Hepatic stellate cell (primary cell): ENCODE measurements at regions not wholly inside any gene's neighbourhood (a gene's known extent, or its start where the extent isn't known, plus 50 kb on each side); places are given as distances from the start of the nearest gene placed in this dataset.
A peak's percentile ranks its signal among the peaks of the same experiment; 100 is the strongest.

Experiments used
- DNase-seq: peaks from one replicate; pipeline ENCODE4 v3.0.0; 2011; ENCODE audit warnings: low spot score

GRCh38 chr9:22285066-22285465 is 161.6 kb upstream of the DMRTA1 start:
- no peak for DNase-seq

GRCh38 chr9:22286661-22287060 is 160.0 kb upstream of the DMRTA1 start:
- no peak for DNase-seq

GRCh38 chr9:22288661-22289060 is 158.0 kb upstream of the DMRTA1 start:
- no peak for DNase-seq

- DNase-seq, result peak; percentile 6
Observed at GRCh38 chr9:22307013-22307711, 139.5 kb upstream of the DMRTA1 start.

GRCh38 chr9:22308177-22308576 is 138.4 kb upstream of the DMRTA1 start:
- DNase-seq, result no peak

- DNase-seq, result no peak
Observed at GRCh38 chr9:22316645-22317044, 130.0 kb upstream of the DMRTA1 start.

- no peak for DNase-seq
Observed at GRCh38 chr9:22331533-22331932, 115.1 kb upstream of the DMRTA1 start.

- no peak for DNase-seq
Observed at GRCh38 chr9:22332202-22332601, 114.4 kb upstream of the DMRTA1 start.

- no peak for DNase-seq
Observed at GRCh38 chr9:22337261-22337660, 109.4 kb upstream of the DMRTA1 start.

GRCh38 chr9:22342491-22343217 is 104.0 kb upstream of the DMRTA1 start:
- DNase-seq, result no peak

GRCh38 chr9:22343218-22343611 is 103.4 kb upstream of the DMRTA1 start:
- no peak for DNase-seq

- no peak for DNase-seq
Observed at GRCh38 chr9:22354699-22355384, 91.8 kb upstream of the DMRTA1 start.

GRCh38 chr9:22356985-22357384 is 89.6 kb upstream of the DMRTA1 start:
- DNase-seq, result no peak

GRCh38 chr9:22363421-22363887 is 83.2 kb upstream of the DMRTA1 start:
- no peak for DNase-seq

- no peak for DNase-seq
Observed at GRCh38 chr9:22373636-22374035, 73.0 kb upstream of the DMRTA1 start.

- DNase-seq, result no peak
Observed at GRCh38 chr9:22374051-22374450, 72.6 kb upstream of the DMRTA1 start.

- no peak for DNase-seq
Observed at GRCh38 chr9:22379272-22379671, 67.4 kb upstream of the DMRTA1 start.

- no peak for DNase-seq
Observed at GRCh38 chr9:22381170-22381569, 65.5 kb upstream of the DMRTA1 start.

- no peak for DNase-seq
Observed at GRCh38 chr9:22382331-22382730, 64.3 kb upstream of the DMRTA1 start.

- DNase-seq, result no peak
Observed at GRCh38 chr9:22383718-22384117, 62.9 kb upstream of the DMRTA1 start.

- no peak for DNase-seq
Observed at GRCh38 chr9:22389271-22389670, 57.4 kb upstream of the DMRTA1 start.

GRCh38 chr9:22392523-22392922 is 54.1 kb upstream of the DMRTA1 start:
- no peak for DNase-seq

GRCh38 chr9:22395687-22396141 is 50.9 kb upstream of the DMRTA1 start:
- DNase-seq, result no peak
